ENCODE measurements at regions not wholly inside any gene's neighbourhood (a gene's known extent, or its start where the extent isn't known, plus 50 kb on each side); places are given as distances from the start of the nearest gene placed in this dataset.

- intact Hi-C loops (cut with DNase I): loop anchor here (5.0 to 10.0 kb wide), 4 partner anchors 79 to 188 kb away; partner anchors contain the start of gene CEBPB (in 2 of the 4)
- H3K4me1 ChIP-seq (ENCODE audit: control insufficient read depth, insufficient read depth, low read length): peaks cover 6% of the 10 kb centered on the region
- WGBS: 82% methylated on average over 19 of the region's 19 CpGs
- ATAC-seq (no peak), DNase-seq (peak; percentile 19 to 62 (median 61))
- peak overlapping the region; percentile 25 for H3K27ac ChIP-seq (ENCODE audit: low read length)
- H3K4me3 ChIP-seq (ENCODE audit: low read length): no peak overlapping the region
- no peaks in the 10 kb centered on the region for H3K27me3 ChIP-seq (ENCODE audit: control insufficient read depth, insufficient read depth)
- H3K9me3 ChIP-seq (ENCODE audit: control insufficient read depth, low read length): no peaks in the 10 kb centered on the region
Observed at GRCh38 chr20:50276119-50277063, 85.8 kb downstream of the CEBPB start.

- H3K27me3 ChIP-seq (ENCODE audit: control insufficient read depth, insufficient read depth): no peaks in the 10 kb centered on the region
- DNase-seq (peak in 1 of 3 donors; percentile 6), ATAC-seq (no peak)
- H3K9me3 ChIP-seq (ENCODE audit: control insufficient read depth, low read length): no peaks in the 10 kb centered on the region
- H3K4me3 ChIP-seq (ENCODE audit: low read length): no peak overlapping the region
- no peak overlapping the region for H3K27ac ChIP-seq (ENCODE audit: low read length)
- H3K4me1 ChIP-seq (ENCODE audit: control insufficient read depth, insufficient read depth, low read length): peaks cover 6% of the 10 kb centered on the region
- intact Hi-C loops (cut with DNase I): loop anchor here (5.0 to 10.0 kb wide), 4 partner anchors 80 to 188 kb away; partner anchors contain the start of gene CEBPB (in 2 of the 4)
- WGBS: 75% methylated on average over 5 of the region's 5 CpGs
Observed at GRCh38 chr20:50277064-50277415, 86.4 kb downstream of the CEBPB start.

- 87% methylated on average over 16 of the region's 16 CpGs for WGBS
- intact Hi-C loops (cut with DNase I): loop anchor here (5.0 to 10.0 kb wide), 4 partner anchors 80 to 187 kb away; partner anchors contain the start of gene CEBPB (in 2 of the 4)
- peaks cover 6% of the 10 kb centered on the region for H3K4me1 ChIP-seq (ENCODE audit: control insufficient read depth, insufficient read depth, low read length)
- no peaks in the 10 kb centered on the region for H3K9me3 ChIP-seq (ENCODE audit: control insufficient read depth, low read length)
- H3K4me3 ChIP-seq (ENCODE audit: low read length): no peak overlapping the region
- peak overlapping the region; percentile 78 for H3K27ac ChIP-seq (ENCODE audit: low read length)
- no peaks in the 10 kb centered on the region for H3K27me3 ChIP-seq (ENCODE audit: control insufficient read depth, insufficient read depth)
- ATAC-seq (no peak), DNase-seq (peak in 2 of 3 donors; percentile 10 to 48)
Observed at GRCh38 chr20:50277460-50278376, 87.1 kb downstream of the CEBPB start.

GRCh38 chr20:50278377-50278683 lies 87.7 kb downstream of the CEBPB start:
- H3K4me3 ChIP-seq (ENCODE audit: low read length): no peak overlapping the region
- H3K27me3 ChIP-seq (ENCODE audit: control insufficient read depth, insufficient read depth): no peaks in the 10 kb centered on the region
- peak overlapping the region; percentile 78 for H3K27ac ChIP-seq (ENCODE audit: low read length)
- peaks cover 6% of the 10 kb centered on the region for H3K4me1 ChIP-seq (ENCODE audit: control insufficient read depth, insufficient read depth, low read length)
- 66% methylated on average over 5 of the region's 5 CpGs for WGBS
- peak in 1 of 2 donors; percentile 5 for ATAC-seq
- DNase-seq: peak in 2 of 3 donors; percentile 15 to 58
- no peaks in the 10 kb centered on the region for H3K9me3 ChIP-seq (ENCODE audit: control insufficient read depth, low read length)
- intact Hi-C loops (cut with DNase I): loop anchor here (5.0 to 10.0 kb wide), 4 partner anchors 81 to 186 kb away; partner anchors contain the start of gene CEBPB (in 2 of the 4)

DNA sequence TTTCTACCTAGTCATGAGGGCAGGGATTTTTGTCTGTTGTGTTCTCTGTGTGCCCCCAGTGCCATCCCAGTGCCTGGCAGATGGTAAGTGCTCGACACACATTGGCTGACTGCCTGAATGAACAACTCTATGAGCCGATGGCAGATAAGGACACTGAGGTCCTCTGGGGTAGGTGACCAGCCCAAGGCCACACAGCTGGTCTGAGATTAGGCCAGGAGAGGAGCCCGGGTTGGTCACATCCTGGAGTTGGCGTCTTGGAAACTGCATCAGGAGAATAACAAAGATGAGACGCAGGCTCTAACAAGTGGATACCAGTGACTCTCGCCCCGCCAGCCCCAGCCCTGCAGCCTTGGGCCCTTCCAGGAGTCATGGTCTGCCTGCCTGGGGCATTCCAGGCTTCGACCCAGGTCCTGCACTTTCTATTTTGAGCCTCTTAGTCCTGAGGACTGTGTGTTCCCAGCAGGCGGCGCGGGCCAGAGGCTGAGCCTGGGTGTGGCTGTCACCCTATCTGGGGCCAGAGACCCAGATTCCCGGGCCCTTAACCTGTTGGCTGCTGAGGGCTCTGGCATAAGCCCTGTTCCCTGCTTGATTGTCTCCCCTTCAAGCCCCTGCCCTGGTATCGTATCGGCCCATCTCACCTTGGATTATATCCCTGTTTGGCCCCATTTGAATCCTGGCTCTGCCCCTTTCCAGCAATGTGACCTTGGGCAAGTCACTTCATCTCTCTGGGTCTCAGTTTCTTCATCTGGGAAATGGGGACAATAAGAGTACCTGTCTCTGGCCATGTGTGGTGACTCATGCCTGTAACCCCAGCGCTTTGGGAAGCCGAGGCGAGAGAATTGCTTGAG lies 88.3 kb downstream of the CEBPB start:
- intact Hi-C loops (cut with DNase I): loop anchor here (5.0 to 10.0 kb wide), 4 partner anchors 82 to 186 kb away; partner anchors contain the start of gene CEBPB (in 2 of the 4)
- no peak overlapping the region for H3K4me3 ChIP-seq (ENCODE audit: low read length)
- H3K27me3 ChIP-seq (ENCODE audit: control insufficient read depth, insufficient read depth): no peaks in the 10 kb centered on the region
- DNase-seq: peak; percentile 86 to 94 (median 93)
- WGBS: 57% methylated on average over 17 of the region's 17 CpGs
- peak overlapping the region; percentile 78 for H3K27ac ChIP-seq (ENCODE audit: low read length)
- H3K4me1 ChIP-seq (ENCODE audit: control insufficient read depth, insufficient read depth, low read length): peaks cover 6% of the 10 kb centered on the region
- ATAC-seq: peak; percentile 76 to 80
- no peaks in the 10 kb centered on the region for H3K9me3 ChIP-seq (ENCODE audit: control insufficient read depth, low read length)

- DNase-seq (peak in 1 of 3 donors; percentile 53), ATAC-seq (no peak)
- no peaks in the 10 kb centered on the region for H3K9me3 ChIP-seq (ENCODE audit: control insufficient read depth, low read length)
- 77% methylated on average over 8 of the region's 8 CpGs for WGBS
- intact Hi-C loops (cut with DNase I): loop anchor here (5.0 to 10.0 kb wide), 4 partner anchors 83 to 185 kb away; partner anchors contain the start of gene CEBPB (in 2 of the 4)
- H3K27me3 ChIP-seq (ENCODE audit: control insufficient read depth, insufficient read depth): no peaks in the 10 kb centered on the region
- H3K4me3 ChIP-seq (ENCODE audit: low read length): no peak overlapping the region
- H3K4me1 ChIP-seq (ENCODE audit: control insufficient read depth, insufficient read depth, low read length): peaks cover 13% of the 10 kb centered on the region
- peak overlapping the region; percentile 7 for H3K27ac ChIP-seq (ENCODE audit: low read length)
Observed at GRCh38 chr20:50279988-50280850, 89.6 kb downstream of the CEBPB start.

- H3K9me3 ChIP-seq (ENCODE audit: control insufficient read depth, low read length): no peaks in the 10 kb centered on the region
- no peaks in the 10 kb centered on the region for H3K27me3 ChIP-seq (ENCODE audit: control insufficient read depth, insufficient read depth)
- DNase-seq (no peak), ATAC-seq (no peak)
- peaks cover 15% of the 10 kb centered on the region for H3K4me1 ChIP-seq (ENCODE audit: control insufficient read depth, insufficient read depth, low read length)
- no peak overlapping the region for H3K27ac ChIP-seq (ENCODE audit: low read length)
- intact Hi-C loops (cut with DNase I): no loop called here
- no peak overlapping the region for H3K4me3 ChIP-seq (ENCODE audit: low read length)
- 87% methylated on average over 9 of the region's 9 CpGs for WGBS
Observed at GRCh38 chr20:50280851-50281655, 90.4 kb downstream of the CEBPB start.

- intact Hi-C loops (cut with DNase I): no loop called here
Observed at GRCh38 chr20:50281831-50282591, 91.4 kb downstream of the CEBPB start.

More at GRCh38 chr20:50281831-50282591, 91.4 kb downstream of the CEBPB start:
- Histone ChIP-seq H3K27ac (ENCODE audit: low read length) (no peak overlapping the region), H3K4me3 (ENCODE audit: low read length) (no peak overlapping the region), H3K9me3 (ENCODE audit: control insufficient read depth, low read length) (no peaks in the 10 kb centered on the region), H3K27me3 (ENCODE audit: control insufficient read depth, insufficient read depth) (no peaks in the 10 kb centered on the region), H3K4me1 (ENCODE audit: control insufficient read depth, insufficient read depth, low read length) (peaks cover 15% of the 10 kb centered on the region)
- DNase-seq: peak; percentile 16 to 60 (median 53)
- WGBS: 81% methylated on average over 22 of the region's 22 CpGs
- no peak for ATAC-seq
